GM13977 (cell line): ENCODE measurements at regions not wholly inside any gene's neighbourhood (a gene's known extent, or its start where the extent isn't known, plus 50 kb on each side); places are given as distances from the start of the nearest gene placed in this dataset.

Experiments used
- DNase-seq: peaks from one replicate; pipeline ENCODE4 v3.0.0; 2012; ENCODE audit warnings: low spot score
- in situ Hi-C: fragments of 300-500 bp; cut with MboI; formaldehyde crosslinking; loops from one replicate; pipeline ENCODE4 v1.12.0; 2022; ENCODE audit warnings: low sequenced_read_pairs, low pct_unique_long_range_greater_than_20kb, mixed read lengths, inconsistent platforms; ENCODE audit not compliant: unreplicated experiment
- TF ChIP-seq, protein P1 (sequence below): IDR thresholded peaks from 2 replicates; pipeline ENCODE4 v1.5.1; 2012; ENCODE audit warnings: mild to moderate bottlenecking, control low read depth; ENCODE audit not compliant: insufficient read depth; ENCODE audit errors: extremely low read depth, missing control alignments

GRCh38 chr2:239684996-239685395 lies 284.2 kb upstream of the HDAC4 start:
- DNase-seq = no peak
- TF ChIP-seq, protein P1, sequence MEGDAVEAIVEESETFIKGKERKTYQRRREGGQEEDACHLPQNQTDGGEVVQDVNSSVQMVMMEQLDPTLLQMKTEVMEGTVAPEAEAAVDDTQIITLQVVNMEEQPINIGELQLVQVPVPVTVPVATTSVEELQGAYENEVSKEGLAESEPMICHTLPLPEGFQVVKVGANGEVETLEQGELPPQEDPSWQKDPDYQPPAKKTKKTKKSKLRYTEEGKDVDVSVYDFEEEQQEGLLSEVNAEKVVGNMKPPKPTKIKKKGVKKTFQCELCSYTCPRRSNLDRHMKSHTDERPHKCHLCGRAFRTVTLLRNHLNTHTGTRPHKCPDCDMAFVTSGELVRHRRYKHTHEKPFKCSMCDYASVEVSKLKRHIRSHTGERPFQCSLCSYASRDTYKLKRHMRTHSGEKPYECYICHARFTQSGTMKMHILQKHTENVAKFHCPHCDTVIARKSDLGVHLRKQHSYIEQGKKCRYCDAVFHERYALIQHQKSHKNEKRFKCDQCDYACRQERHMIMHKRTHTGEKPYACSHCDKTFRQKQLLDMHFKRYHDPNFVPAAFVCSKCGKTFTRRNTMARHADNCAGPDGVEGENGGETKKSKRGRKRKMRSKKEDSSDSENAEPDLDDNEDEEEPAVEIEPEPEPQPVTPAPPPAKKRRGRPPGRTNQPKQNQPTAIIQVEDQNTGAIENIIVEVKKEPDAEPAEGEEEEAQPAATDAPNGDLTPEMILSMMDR = no peak
- in situ Hi-C loops = no loop called here

DNA sequence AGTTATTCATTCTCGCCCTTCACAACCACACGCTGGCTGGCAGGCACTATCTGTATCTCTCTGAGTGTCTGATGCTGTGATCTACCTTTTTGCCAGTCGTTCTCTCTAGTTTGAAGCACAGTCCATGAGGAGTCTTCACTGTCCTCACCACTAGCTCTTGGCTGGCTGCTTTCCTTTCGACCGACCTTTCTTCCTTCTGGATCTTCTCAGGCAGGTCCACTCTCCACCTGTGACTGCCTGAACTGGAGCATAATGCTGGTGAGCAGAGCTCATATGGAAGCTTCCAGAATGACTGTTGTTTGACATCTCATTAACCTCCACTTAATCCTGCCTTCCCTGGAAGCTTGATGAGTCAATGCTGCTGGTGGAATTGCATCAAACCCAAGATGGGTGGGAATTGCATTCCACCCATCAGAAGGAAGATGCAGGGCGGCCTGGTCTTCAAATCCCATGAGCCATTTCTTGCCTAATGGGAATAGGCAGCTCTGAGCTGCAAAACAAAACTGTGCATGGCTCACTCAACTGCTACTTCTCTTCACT lies 283.5 kb upstream of the HDAC4 start:
- no peak for DNase-seq
- TF ChIP-seq, protein P1 = no peak
- in situ Hi-C loops = no loop called here

- in situ Hi-C loops = no loop called here
- TF ChIP-seq, protein P1 = no peak
These were observed 281.7 kb upstream of the HDAC4 start for GRCh38 chr2:239682518-239682917.

GRCh38 chr2:239679755-239680154 lies 278.9 kb upstream of the HDAC4 start:
- TF ChIP-seq, protein P1 = no peak
- in situ Hi-C loops = no loop called here
- no peak for DNase-seq

More at GRCh38 chr2:239682518-239682917, 281.7 kb upstream of the HDAC4 start:
- no peak for DNase-seq

- TF ChIP-seq, protein P1 = no peak
- in situ Hi-C loops = no loop called here
- DNase-seq = no peak
These were observed 278.0 kb upstream of the HDAC4 start for GRCh38 chr2:239678666-239679296.

DNA sequence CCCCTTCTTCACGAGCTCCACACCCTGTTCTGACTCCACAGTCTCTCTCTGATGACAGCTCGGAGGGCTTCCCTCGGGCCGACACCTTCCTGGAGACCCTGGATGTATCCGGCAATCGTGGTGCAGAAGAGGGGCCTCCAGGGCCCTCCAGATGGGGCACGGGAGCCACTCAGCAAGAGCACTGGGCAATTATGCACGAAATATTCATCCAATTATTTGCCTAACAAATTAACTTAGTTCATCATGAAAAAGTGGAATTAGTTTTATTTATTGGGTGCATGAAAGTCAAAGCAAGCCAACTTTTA lies 277.3 kb upstream of the HDAC4 start:
- TF ChIP-seq, protein P1 = no peak
- no peak for DNase-seq
- in situ Hi-C loops = no loop called here
